ENCODE measurements at regions not wholly inside any gene's neighbourhood (a gene's known extent, or its start where the extent isn't known, plus 50 kb on each side); places are given as distances from the start of the nearest gene placed in this dataset.
A peak's percentile ranks its signal among the peaks of the same experiment; 100 is the strongest.

DNA sequence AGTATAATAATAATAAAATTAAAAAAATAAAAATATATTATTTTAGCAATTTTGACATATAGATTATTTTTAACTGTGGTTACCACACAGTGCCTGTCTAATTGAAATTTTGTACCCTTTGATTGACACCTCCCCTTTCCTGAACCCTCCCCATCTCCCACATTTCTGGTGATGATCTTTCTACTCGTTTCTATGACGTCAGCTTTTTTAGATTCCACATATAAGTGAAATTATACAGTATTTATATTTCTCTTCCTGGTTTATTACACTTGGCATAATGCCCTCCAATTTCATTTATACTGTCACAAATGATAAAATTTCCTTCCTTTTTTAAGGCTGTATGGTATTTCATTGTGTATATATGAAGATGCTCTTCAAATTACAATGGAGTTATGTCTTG lies 258.1 kb upstream of the PTCHD4 start:
- no peak for ATAC-seq
- intact Hi-C loops (cut with DNase I): no loop called here
- TF ChIP-seq, protein P1, sequence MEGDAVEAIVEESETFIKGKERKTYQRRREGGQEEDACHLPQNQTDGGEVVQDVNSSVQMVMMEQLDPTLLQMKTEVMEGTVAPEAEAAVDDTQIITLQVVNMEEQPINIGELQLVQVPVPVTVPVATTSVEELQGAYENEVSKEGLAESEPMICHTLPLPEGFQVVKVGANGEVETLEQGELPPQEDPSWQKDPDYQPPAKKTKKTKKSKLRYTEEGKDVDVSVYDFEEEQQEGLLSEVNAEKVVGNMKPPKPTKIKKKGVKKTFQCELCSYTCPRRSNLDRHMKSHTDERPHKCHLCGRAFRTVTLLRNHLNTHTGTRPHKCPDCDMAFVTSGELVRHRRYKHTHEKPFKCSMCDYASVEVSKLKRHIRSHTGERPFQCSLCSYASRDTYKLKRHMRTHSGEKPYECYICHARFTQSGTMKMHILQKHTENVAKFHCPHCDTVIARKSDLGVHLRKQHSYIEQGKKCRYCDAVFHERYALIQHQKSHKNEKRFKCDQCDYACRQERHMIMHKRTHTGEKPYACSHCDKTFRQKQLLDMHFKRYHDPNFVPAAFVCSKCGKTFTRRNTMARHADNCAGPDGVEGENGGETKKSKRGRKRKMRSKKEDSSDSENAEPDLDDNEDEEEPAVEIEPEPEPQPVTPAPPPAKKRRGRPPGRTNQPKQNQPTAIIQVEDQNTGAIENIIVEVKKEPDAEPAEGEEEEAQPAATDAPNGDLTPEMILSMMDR (IDR thresholded peaks at IDR 0.05): no peak

DNA sequence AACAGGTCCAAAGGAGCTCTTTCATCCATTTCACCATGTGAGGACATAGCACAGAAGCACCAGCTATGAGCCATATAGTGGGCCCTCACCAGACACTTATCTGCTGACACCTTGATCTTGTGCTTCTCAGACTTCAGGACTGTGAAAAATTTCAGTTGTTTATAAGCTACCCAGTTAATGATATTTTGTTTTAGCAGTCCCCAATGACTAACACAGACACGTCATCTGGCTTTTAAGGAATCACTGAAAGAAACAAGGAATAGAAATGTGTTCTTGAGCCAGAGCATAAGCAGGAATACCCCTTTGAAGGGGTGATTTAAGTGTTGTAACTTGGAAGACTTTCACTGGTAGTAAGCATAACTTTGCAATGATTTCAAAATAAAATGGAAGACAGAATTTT lies 214.7 kb upstream of the PTCHD4 start:
- intact Hi-C loops (cut with DNase I): no loop called here
- ATAC-seq (no peak), DNase-seq (no peak)
- no peaks in the 10 kb centered on the region for H3K36me3 ChIP-seq
- no peaks in the 10 kb centered on the region for H3K27me3 ChIP-seq
- TF ChIP-seq, protein P1 (IDR thresholded peaks at IDR 0.05): no peak
- no peaks in the 10 kb centered on the region for H3K4me1 ChIP-seq
- H3K9me3 ChIP-seq: no peaks in the 10 kb centered on the region
- H3K27ac ChIP-seq: no peak overlapping the region
- no peak overlapping the region for H3K4me3 ChIP-seq

More for the DNA sequence above, 258.1 kb upstream of the PTCHD4 start:
- DNase-seq: no peak
- Histone ChIP-seq H3K27me3 (no peaks in the 10 kb centered on the region), H3K36me3 (no peaks in the 10 kb centered on the region), H3K27ac (no peak overlapping the region), H3K4me3 (no peak overlapping the region), H3K9me3 (no peaks in the 10 kb centered on the region), H3K4me1 (no peaks in the 10 kb centered on the region)

DNA sequence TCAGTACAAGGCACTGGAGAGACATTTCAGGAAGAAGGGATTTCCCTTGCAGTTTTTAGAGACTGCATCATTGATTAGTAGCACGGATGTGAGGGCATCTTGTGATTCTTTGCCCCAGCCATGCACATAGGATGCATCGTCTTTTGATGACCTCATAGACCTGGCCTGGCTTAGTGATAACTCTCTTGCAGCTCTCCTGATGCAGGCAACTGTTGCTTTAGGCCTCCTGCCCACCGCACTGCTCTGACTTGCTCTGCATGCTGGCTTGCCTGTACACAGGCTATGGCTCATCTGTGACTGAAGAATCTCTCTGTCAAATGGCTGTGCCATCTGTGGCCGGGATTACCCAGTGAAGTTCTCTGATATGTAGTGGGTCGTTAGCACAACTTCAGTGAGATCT lies 207.7 kb upstream of the PTCHD4 start:
- intact Hi-C loops (cut with DNase I): no loop called here
- Histone ChIP-seq H3K4me1 (no peaks in the 10 kb centered on the region), H3K36me3 (no peaks in the 10 kb centered on the region), H3K27me3 (no peaks in the 10 kb centered on the region), H3K27ac (no peak overlapping the region), H3K4me3 (no peak overlapping the region), H3K9me3 (no peaks in the 10 kb centered on the region)
- TF ChIP-seq, protein P1 (IDR thresholded peaks at IDR 0.05): no peak
- DNase-seq (no peak), ATAC-seq (peak; percentile 14)

DNA sequence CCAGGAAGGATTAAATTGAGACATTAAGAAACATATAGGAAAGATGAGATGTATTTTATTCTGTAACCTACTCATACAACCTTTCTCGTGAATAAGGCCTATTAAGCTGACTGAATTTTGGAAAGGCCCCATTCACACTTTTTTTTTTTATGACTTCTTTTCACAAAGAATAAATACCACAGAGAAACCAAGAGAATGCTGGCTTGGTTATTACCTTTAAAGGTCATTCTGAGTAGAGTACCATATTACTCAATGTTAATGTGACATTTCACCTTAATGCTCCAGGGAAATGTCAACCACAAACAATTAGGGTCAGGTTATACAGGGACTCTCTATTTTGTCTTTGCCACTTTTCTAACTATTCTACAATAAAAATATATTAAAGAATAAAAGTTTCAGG lies 204.9 kb upstream of the PTCHD4 start:
- H3K9me3 ChIP-seq: no peaks in the 10 kb centered on the region
- no peak overlapping the region for H3K27ac ChIP-seq
- no peak for ATAC-seq
- intact Hi-C loops (cut with DNase I): no loop called here
- no peaks in the 10 kb centered on the region for H3K4me1 ChIP-seq
- no peaks in the 10 kb centered on the region for H3K36me3 ChIP-seq
- no peak overlapping the region for H3K4me3 ChIP-seq
- no peak for DNase-seq
- TF ChIP-seq, protein P1 (IDR thresholded peaks at IDR 0.05): no peak
- no peaks in the 10 kb centered on the region for H3K27me3 ChIP-seq

DNA sequence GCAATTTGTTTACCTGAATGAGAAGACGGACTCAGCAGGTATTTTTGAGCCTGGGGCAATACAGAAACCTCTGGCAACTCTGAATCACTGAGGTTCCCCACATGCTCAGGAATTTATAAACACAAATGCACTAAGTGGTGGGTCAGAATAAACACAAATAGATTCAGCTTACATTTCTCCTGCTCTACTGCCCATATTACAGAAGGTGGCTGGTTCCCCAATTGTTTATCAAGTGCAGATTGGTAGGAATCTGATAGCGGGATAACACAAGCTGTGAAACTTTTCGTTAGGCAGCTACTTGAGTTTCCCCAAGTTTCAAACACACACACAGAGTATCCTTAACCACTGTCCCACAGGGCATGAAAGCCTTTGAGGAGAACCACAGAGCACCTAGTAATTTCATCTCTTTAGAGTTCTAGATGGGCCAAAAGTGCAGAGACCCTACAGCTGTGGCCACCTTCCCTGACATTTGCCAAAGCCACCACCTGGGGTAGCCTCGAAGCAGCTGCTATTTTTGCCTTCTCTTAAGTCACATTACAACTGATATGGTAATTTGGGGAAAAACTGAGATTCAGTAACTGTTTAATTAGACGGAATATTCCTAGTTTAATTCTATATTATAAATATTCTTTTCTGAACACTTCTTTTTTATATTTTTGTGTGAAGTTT lies 204.2 kb upstream of the PTCHD4 start:
- DNase-seq (no peak), ATAC-seq (no peak)
- no peaks in the 10 kb centered on the region for H3K27me3 ChIP-seq
- intact Hi-C loops (cut with DNase I): no loop called here
- H3K27ac ChIP-seq: no peak overlapping the region
- no peaks in the 10 kb centered on the region for H3K4me1 ChIP-seq
- H3K4me3 ChIP-seq: no peak overlapping the region
- no peaks in the 10 kb centered on the region for H3K9me3 ChIP-seq
- H3K36me3 ChIP-seq: no peaks in the 10 kb centered on the region
- TF ChIP-seq, protein P1 (IDR thresholded peaks at IDR 0.05): no peak

DNA sequence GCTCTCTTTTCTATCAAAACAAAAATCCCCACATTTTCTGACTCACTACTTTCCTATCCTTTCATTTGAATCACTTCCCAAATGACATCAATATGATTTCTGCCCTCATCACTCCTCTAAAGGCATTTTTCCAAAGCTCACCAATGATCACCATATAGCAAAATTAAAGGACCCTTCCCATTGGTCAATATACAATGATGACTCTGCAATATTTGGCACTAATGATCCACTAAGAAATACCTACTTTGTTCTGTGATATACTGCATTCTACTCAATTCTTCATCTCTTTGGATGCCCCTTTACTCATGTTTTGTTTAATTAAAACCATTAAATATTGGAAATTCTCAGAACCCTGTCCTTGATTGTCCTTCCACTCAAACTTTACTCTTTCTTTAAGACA lies 200.3 kb upstream of the PTCHD4 start:
- TF ChIP-seq, protein P1 (IDR thresholded peaks at IDR 0.05): no peak
- Histone ChIP-seq H3K4me1 (no peaks in the 10 kb centered on the region), H3K9me3 (no peaks in the 10 kb centered on the region), H3K27me3 (no peaks in the 10 kb centered on the region), H3K36me3 (no peaks in the 10 kb centered on the region), H3K4me3 (no peak overlapping the region), H3K27ac (no peak overlapping the region)
- ATAC-seq (no peak), DNase-seq (no peak)
- intact Hi-C loops (cut with DNase I): no loop called here
